Right atrium auricular region (tissue), 2 donors: ENCODE measurements at regions not wholly inside any gene's neighbourhood (a gene's known extent, or its start where the extent isn't known, plus 50 kb on each side); places are given as distances from the start of the nearest gene placed in this dataset.

Experiments
- DNase-seq: peaks from one replicate; pipeline ENCODE4 v3.0.0-alpha.2; 2019; ENCODE audit warnings: low spot score
- H3K27ac ChIP-seq, 2 donors: fragments of 200-600 bp; sonication (generic); 1 replicate in 1 of 2; 2 replicates in 1 of 2; pipeline ENCODE4 v1.5.1; 2016 to 2019
- H3K27me3 ChIP-seq, 2 donors: fragments of 200-600 bp; sonication (generic); one replicate each; pipeline versions ENCODE4 v1.5.1 to v1.6.0; 2017 to 2019
- H3K36me3 ChIP-seq: fragments of 200-600 bp; sonication (generic); one replicate; pipeline ENCODE4 v1.5.1; 2016
- H3K4me1 ChIP-seq, 2 donors: fragments of 200-600 bp; sonication (generic); one replicate each; pipeline versions ENCODE4 v1.5.1 to v1.6.0; 2017 to 2019
- H3K4me3 ChIP-seq, 2 donors: fragments of 200-600 bp; sonication (generic); 1 replicate in 1 of 2; 2 replicates in 1 of 2; pipeline ENCODE4 v1.5.1; 2017 to 2019; ENCODE audit warnings: mild to moderate bottlenecking in 1 of 2, moderate library complexity in 1 of 2
- H3K9me3 ChIP-seq, 2 donors: fragments of 200-600 bp; sonication (generic); one replicate each; pipeline ENCODE4 v1.5.1; 2019
- CTCF ChIP-seq, 2 donors: fragments of 200-600 bp; sonication (generic); IDR thresholded peaks; one replicate each; pipeline ENCODE4 v1.5.1; 2019; ENCODE audit warnings: antibody characterized with exemption in 2 of 2

- H3K4me3 ChIP-seq = no peak overlapping the region
- no peaks in the 10 kb centered on the region for H3K9me3 ChIP-seq
- no peaks in the 10 kb centered on the region for H3K4me1 ChIP-seq
- H3K27me3 ChIP-seq = no peaks in the 10 kb centered on the region
- DNase-seq = no peak
- no peaks in the 10 kb centered on the region for H3K36me3 ChIP-seq
- no peak overlapping the region for H3K27ac ChIP-seq
- TF ChIP-seq CTCF (IDR thresholded peaks at IDR 0.05) = no peak
Measured at GRCh38 chr9:119071636-119072035, 297.6 kb downstream of the BRINP1 start.

GRCh38 chr9:119074017-119074416 lies 295.2 kb downstream of the BRINP1 start:
- DNase-seq = no peak
- no peak for TF ChIP-seq CTCF (IDR thresholded peaks at IDR 0.05)
- Histone ChIP-seq H3K9me3 (no peaks in the 10 kb centered on the region), H3K36me3 (no peaks in the 10 kb centered on the region), H3K27me3 (no peaks in the 10 kb centered on the region), H3K4me3 (no peak overlapping the region), H3K27ac (no peak overlapping the region), H3K4me1 (no peaks in the 10 kb centered on the region)

GRCh38 chr9:119078015-119078414 lies 291.2 kb downstream of the BRINP1 start:
- DNase-seq = no peak
- TF ChIP-seq CTCF (IDR thresholded peaks at IDR 0.05) = no peak
- Histone ChIP-seq H3K9me3 (no peaks in the 10 kb centered on the region), H3K27ac (no peak overlapping the region), H3K4me1 (no peaks in the 10 kb centered on the region), H3K27me3 (no peaks in the 10 kb centered on the region), H3K36me3 (no peaks in the 10 kb centered on the region), H3K4me3 (no peak overlapping the region)

GRCh38 chr9:119083673-119084072 lies 285.6 kb downstream of the BRINP1 start:
- Histone ChIP-seq H3K36me3 (no peaks in the 10 kb centered on the region), H3K9me3 (no peaks in the 10 kb centered on the region), H3K27me3 (no peaks in the 10 kb centered on the region), H3K4me1 (no peaks in the 10 kb centered on the region), H3K4me3 (no peak overlapping the region), H3K27ac (no peak overlapping the region)
- TF ChIP-seq CTCF (IDR thresholded peaks at IDR 0.05) = no peak
- DNase-seq = no peak

- no peak overlapping the region for H3K4me3 ChIP-seq
- H3K9me3 ChIP-seq = no peaks in the 10 kb centered on the region
- TF ChIP-seq CTCF (IDR thresholded peaks at IDR 0.05) = no peak
- DNase-seq = no peak
- H3K36me3 ChIP-seq = no peaks in the 10 kb centered on the region
- no peaks in the 10 kb centered on the region for H3K4me1 ChIP-seq
- H3K27me3 ChIP-seq = no peaks in the 10 kb centered on the region
- H3K27ac ChIP-seq = no peak overlapping the region
Measured at GRCh38 chr9:119086590-119086989, 282.6 kb downstream of the BRINP1 start.

GRCh38 chr9:119088002-119088547 lies 281.2 kb downstream of the BRINP1 start:
- H3K27me3 ChIP-seq = no peaks in the 10 kb centered on the region
- H3K4me1 ChIP-seq = no peaks in the 10 kb centered on the region
- H3K27ac ChIP-seq = no peak overlapping the region
- H3K36me3 ChIP-seq = no peaks in the 10 kb centered on the region
- no peak for TF ChIP-seq CTCF (IDR thresholded peaks at IDR 0.05)
- H3K4me3 ChIP-seq = no peak overlapping the region
- DNase-seq = no peak
- no peaks in the 10 kb centered on the region for H3K9me3 ChIP-seq
